BJ (cell line): ENCODE measurements at regions not wholly inside any gene's neighbourhood (a gene's known extent, or its start where the extent isn't known, plus 50 kb on each side); places are given as distances from the start of the nearest gene placed in this dataset.
A peak's percentile ranks its signal among the peaks of the same experiment; 100 is the strongest.

Source experiments
- CTCF ChIA-PET: fragments of 350-600 bp; formaldehyde crosslinking; extraction: SDS; loops from one replicate; lab custom pipeline; 2021; ENCODE audit warnings: antibody characterized with exemption, inconsistent platforms; lab: Yijun Ruan, JAX
- POLR2A ChIA-PET: fragments of 300-600 bp; sonication (Branson Sonifier 250); formaldehyde crosslinking; extraction: SDS; loops from one replicate; lab custom pipeline; 2021; ENCODE audit warnings: antibody characterized with exemption; lab: Charles Lee
- DNase-seq: peaks from one replicate; pipeline ENCODE4 v3.0.0-alpha.2; 2011; ENCODE audit warnings: low read depth
- H3K27me3 ChIP-seq: 2 replicates; pipeline ENCODE4 v1.6.0; 2011; ENCODE audit warnings: low read length; ENCODE audit not compliant: control insufficient read depth, insufficient read depth
- H3K36me3 ChIP-seq: 2 replicates; pipeline ENCODE4 v1.5.1; 2011; ENCODE audit warnings: low read length; ENCODE audit not compliant: control insufficient read depth, insufficient read depth
- H3K4me3 ChIP-seq: 2 replicates; pipeline ENCODE4 v1.5.1; 2011; ENCODE audit warnings: low read depth, mild to moderate bottlenecking, control low read depth, low read length
- CTCF ChIP-seq: IDR thresholded peaks from 2 replicates; pipeline ENCODE4 v1.5.1; 2011; ENCODE audit warnings: low read depth, mild to moderate bottlenecking, control low read depth, inconsistent platforms, low read length, moderate library complexity; ENCODE audit not compliant: insufficient read depth

DNA sequence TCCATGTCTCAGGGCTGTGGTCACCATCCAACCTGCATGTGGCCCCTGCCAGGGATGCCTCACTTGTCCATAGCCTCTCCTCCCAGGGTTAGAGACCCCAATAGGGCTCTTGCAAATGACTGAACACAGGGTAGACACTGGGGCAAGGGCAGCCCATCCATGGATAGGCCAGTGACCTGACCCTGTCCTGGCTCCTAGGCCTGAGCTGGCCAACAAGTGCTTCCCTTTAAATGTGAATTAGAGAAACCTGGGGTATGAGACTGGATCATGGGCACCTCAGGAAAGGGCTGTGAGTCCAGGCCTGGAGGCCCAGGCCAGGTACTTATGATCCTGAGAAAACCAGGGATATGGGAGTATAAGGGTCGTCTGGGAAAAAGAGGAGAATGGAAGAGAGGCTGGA is 64.5 kb downstream of the COPS8 start:
- no peak overlapping the region for H3K4me3 ChIP-seq
- no peak for TF ChIP-seq CTCF
- H3K36me3 ChIP-seq, result no peaks in the 10 kb centered on the region
- ChIA-PET CTCF (no interaction called here), POLR2A (no interaction called here)
- DNase-seq, result no peak
- H3K27me3 ChIP-seq, result no peaks in the 10 kb centered on the region

GRCh38 chr2:237150831-237151375 is 65.2 kb downstream of the COPS8 start:
- Histone ChIP-seq H3K27me3 (no peaks in the 10 kb centered on the region), H3K4me3 (no peak overlapping the region), H3K36me3 (no peaks in the 10 kb centered on the region)
- POLR2A ChIA-PET, result interaction anchor here (0.6 kb wide), 1 partner anchor 103 kb away, joined by 3 read pairs; no protein-coding TSS in a partner anchor
- DNase-seq, result no peak
- no peak for TF ChIP-seq CTCF
- CTCF ChIA-PET, result interaction anchor here (0.7 to 0.9 kb wide), 3 partner anchors 8 to 362 kb away, joined by 3 read pairs; no protein-coding TSS in a partner anchor

DNA sequence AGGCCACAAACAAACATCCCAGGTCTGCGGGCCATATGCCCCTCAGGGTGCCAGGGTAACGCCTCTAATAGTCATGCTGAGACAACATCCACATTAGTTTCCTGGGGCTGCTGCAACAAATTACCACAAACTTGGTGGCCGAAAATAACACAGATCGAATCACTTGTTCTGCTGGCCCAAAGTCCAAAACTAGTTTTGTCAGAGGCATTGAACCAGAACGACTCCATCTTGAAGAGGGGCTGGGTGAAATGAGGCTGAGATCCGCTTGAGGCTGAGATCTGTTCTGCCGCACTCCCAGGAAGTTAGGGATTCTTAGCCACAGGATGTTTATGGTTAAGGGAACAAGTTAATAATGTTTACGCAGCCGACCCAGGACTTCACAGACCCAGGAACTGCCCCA is 66.7 kb downstream of the COPS8 start:
- POLR2A ChIA-PET, result no interaction called here
- TF ChIP-seq CTCF, result no peak
- DNase-seq, result no peak
- no peaks in the 10 kb centered on the region for H3K36me3 ChIP-seq
- H3K27me3 ChIP-seq, result no peaks in the 10 kb centered on the region
- CTCF ChIA-PET, result interaction anchor here (1.5 kb wide), 1 partner anchor 269 kb away, joined by 4 read pairs; no protein-coding TSS in a partner anchor
- no peak overlapping the region for H3K4me3 ChIP-seq

GRCh38 chr2:237153181-237153580 is 67.5 kb downstream of the COPS8 start:
- H3K4me3 ChIP-seq, result no peak overlapping the region
- no peaks in the 10 kb centered on the region for H3K36me3 ChIP-seq
- DNase-seq, result no peak
- POLR2A ChIA-PET, result no interaction called here
- CTCF ChIA-PET, result interaction anchor here (0.6 to 7.0 kb wide), 9 partner anchors 9 to 419 kb away, joined by 3 to 34 read pairs (median 5); partner anchors contain the start of gene COPS8
- no peaks in the 10 kb centered on the region for H3K27me3 ChIP-seq
- TF ChIP-seq CTCF, result no peak

DNA sequence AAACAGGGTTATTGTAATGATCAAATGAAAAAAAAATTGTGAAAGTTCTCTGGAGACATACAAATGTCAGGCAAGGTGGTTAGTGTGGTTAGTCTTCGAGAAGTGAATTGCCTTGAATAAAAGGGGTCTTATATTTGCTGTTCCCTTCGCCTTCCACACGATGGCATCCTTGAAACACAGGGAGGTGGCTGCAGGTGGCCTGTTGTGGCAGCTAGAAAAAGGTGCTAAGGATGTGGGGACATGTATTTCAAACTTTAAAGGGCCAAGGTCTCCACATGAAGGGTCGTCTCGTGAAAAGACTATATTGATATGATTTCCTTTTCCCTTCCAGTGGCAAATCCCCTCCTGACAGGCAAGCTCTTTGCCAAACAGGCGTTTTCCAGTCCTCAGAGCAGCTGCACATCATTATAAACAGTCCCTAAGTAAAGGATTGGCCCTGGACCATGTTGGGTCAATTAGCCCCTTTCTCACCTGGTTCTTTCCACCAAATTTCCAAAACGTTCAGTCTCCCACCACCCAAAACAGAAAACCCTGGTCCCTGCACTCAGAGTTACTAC is 68.5 kb downstream of the COPS8 start:
- H3K4me3 ChIP-seq, result no peak overlapping the region
- ChIA-PET POLR2A (no interaction called here), CTCF (interaction anchor here (0.6 to 7.0 kb wide), 22 partner anchors 9 to 418 kb away, joined by 3 to 34 read pairs (median 4); no protein-coding TSS in a partner anchor)
- no peaks in the 10 kb centered on the region for H3K36me3 ChIP-seq
- H3K27me3 ChIP-seq, result no peaks in the 10 kb centered on the region
- DNase-seq, result no peak
- peak; percentile 79 for TF ChIP-seq CTCF
